H1 (cell line): ENCODE measurements at regions not wholly inside any gene's neighbourhood (a gene's known extent, or its start where the extent isn't known, plus 50 kb on each side); places are given as distances from the start of the nearest gene placed in this dataset.

Source experiments
- SAP30 ChIP-seq: fragments of 300-600 bp; sonication (generic); IDR thresholded peaks from 2 replicates; pipeline ENCODE4 v1.7.1; 2012; ENCODE audit warnings: low read length, moderate library complexity, mild to moderate bottlenecking, inconsistent platforms; ENCODE audit not compliant: insufficient read depth, insufficient replicate concordance
- TF ChIP-seq, protein P1 (sequence below): fragments of 300-600 bp; sonication (generic); IDR thresholded peaks from 2 replicates; pipeline ENCODE4 v1.7.1; 2012; ENCODE audit warnings: low read length, moderate library complexity, mild to moderate bottlenecking, inconsistent platforms; ENCODE audit not compliant: insufficient replicate concordance
- TF ChIP-seq, protein P2 (sequence below): IDR thresholded peaks from 2 replicates; pipeline ENCODE4 v1.6.1; 2012; ENCODE audit warnings: inconsistent platforms
- TF ChIP-seq, protein P3 (sequence below): IDR thresholded peaks from 2 replicates; pipeline ENCODE4 v1.6.1; 2011; ENCODE audit warnings: low read depth, mild to moderate bottlenecking, low read length; ENCODE audit not compliant: insufficient read depth

DNA sequence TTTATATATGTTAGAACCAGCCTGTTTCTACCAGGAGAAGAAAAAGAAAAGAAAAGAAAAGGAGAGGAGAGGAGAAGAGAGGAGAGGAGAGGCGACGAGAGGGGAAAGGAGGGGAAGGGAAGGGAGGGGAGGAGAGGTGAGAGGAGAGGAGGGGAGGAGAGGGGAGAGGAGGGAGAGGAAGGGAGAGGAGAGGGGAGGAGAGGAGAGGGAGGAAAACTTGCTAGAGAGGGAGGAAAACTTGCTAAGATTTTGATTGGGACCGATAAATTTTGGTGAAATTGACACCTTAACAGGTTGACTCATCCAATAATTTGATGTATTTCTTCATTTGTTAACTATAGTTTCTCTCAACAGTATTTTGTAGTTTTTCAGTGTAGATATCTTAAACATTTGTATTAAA, 164.0 kb upstream of the SYT1 start (continued):
- no peak for TF ChIP-seq SAP30
- TF ChIP-seq, protein P1, sequence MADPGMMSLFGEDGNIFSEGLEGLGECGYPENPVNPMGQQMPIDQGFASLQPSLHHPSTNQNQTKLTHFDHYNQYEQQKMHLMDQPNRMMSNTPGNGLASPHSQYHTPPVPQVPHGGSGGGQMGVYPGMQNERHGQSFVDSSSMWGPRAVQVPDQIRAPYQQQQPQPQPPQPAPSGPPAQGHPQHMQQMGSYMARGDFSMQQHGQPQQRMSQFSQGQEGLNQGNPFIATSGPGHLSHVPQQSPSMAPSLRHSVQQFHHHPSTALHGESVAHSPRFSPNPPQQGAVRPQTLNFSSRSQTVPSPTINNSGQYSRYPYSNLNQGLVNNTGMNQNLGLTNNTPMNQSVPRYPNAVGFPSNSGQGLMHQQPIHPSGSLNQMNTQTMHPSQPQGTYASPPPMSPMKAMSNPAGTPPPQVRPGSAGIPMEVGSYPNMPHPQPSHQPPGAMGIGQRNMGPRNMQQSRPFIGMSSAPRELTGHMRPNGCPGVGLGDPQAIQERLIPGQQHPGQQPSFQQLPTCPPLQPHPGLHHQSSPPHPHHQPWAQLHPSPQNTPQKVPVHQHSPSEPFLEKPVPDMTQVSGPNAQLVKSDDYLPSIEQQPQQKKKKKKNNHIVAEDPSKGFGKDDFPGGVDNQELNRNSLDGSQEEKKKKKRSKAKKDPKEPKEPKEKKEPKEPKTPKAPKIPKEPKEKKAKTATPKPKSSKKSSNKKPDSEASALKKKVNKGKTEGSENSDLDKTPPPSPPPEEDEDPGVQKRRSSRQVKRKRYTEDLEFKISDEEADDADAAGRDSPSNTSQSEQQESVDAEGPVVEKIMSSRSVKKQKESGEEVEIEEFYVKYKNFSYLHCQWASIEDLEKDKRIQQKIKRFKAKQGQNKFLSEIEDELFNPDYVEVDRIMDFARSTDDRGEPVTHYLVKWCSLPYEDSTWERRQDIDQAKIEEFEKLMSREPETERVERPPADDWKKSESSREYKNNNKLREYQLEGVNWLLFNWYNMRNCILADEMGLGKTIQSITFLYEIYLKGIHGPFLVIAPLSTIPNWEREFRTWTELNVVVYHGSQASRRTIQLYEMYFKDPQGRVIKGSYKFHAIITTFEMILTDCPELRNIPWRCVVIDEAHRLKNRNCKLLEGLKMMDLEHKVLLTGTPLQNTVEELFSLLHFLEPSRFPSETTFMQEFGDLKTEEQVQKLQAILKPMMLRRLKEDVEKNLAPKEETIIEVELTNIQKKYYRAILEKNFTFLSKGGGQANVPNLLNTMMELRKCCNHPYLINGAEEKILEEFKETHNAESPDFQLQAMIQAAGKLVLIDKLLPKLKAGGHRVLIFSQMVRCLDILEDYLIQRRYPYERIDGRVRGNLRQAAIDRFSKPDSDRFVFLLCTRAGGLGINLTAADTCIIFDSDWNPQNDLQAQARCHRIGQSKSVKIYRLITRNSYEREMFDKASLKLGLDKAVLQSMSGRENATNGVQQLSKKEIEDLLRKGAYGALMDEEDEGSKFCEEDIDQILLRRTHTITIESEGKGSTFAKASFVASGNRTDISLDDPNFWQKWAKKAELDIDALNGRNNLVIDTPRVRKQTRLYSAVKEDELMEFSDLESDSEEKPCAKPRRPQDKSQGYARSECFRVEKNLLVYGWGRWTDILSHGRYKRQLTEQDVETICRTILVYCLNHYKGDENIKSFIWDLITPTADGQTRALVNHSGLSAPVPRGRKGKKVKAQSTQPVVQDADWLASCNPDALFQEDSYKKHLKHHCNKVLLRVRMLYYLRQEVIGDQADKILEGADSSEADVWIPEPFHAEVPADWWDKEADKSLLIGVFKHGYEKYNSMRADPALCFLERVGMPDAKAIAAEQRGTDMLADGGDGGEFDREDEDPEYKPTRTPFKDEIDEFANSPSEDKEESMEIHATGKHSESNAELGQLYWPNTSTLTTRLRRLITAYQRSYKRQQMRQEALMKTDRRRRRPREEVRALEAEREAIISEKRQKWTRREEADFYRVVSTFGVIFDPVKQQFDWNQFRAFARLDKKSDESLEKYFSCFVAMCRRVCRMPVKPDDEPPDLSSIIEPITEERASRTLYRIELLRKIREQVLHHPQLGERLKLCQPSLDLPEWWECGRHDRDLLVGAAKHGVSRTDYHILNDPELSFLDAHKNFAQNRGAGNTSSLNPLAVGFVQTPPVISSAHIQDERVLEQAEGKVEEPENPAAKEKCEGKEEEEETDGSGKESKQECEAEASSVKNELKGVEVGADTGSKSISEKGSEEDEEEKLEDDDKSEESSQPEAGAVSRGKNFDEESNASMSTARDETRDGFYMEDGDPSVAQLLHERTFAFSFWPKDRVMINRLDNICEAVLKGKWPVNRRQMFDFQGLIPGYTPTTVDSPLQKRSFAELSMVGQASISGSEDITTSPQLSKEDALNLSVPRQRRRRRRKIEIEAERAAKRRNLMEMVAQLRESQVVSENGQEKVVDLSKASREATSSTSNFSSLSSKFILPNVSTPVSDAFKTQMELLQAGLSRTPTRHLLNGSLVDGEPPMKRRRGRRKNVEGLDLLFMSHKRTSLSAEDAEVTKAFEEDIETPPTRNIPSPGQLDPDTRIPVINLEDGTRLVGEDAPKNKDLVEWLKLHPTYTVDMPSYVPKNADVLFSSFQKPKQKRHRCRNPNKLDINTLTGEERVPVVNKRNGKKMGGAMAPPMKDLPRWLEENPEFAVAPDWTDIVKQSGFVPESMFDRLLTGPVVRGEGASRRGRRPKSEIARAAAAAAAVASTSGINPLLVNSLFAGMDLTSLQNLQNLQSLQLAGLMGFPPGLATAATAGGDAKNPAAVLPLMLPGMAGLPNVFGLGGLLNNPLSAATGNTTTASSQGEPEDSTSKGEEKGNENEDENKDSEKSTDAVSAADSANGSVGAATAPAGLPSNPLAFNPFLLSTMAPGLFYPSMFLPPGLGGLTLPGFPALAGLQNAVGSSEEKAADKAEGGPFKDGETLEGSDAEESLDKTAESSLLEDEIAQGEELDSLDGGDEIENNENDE = no peak
- TF ChIP-seq, protein P2, sequence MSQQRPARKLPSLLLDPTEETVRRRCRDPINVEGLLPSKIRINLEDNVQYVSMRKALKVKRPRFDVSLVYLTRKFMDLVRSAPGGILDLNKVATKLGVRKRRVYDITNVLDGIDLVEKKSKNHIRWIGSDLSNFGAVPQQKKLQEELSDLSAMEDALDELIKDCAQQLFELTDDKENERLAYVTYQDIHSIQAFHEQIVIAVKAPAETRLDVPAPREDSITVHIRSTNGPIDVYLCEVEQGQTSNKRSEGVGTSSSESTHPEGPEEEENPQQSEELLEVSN = no peak
- TF ChIP-seq, protein P3, sequence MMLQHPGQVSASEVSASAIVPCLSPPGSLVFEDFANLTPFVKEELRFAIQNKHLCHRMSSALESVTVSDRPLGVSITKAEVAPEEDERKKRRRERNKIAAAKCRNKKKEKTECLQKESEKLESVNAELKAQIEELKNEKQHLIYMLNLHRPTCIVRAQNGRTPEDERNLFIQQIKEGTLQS = no peak
